Fibroblast of skin of scalp (primary cell): ENCODE measurements at regions not wholly inside any gene's neighbourhood (a gene's known extent, or its start where the extent isn't known, plus 50 kb on each side); places are given as distances from the start of the nearest gene placed in this dataset.
"Not testable (repeated sequence)": the region's sequence is repeated elsewhere in the genome, so short reads cannot be mapped to it uniquely, and the experiment has no call there.

Experiments
- DNase-seq: peaks from one replicate; pipeline ENCODE4 v3.0.0-alpha.2; 2013

- no peak for DNase-seq
These were observed 253.2 kb upstream of the GK2 start for GRCh38 chr4:79661196-79661595.

- not testable (repeated sequence) for DNase-seq
These were observed 251.4 kb upstream of the GK2 start for GRCh38 chr4:79659308-79659870.

GRCh38 chr4:79657379-79657778 lies 249.4 kb upstream of the GK2 start:
- DNase-seq: no peak

- DNase-seq: no peak
These were observed 245.8 kb upstream of the GK2 start for GRCh38 chr4:79653871-79654270.

- no peak for DNase-seq
These were observed 244.7 kb upstream of the GK2 start for GRCh38 chr4:79652738-79653137.

- peak; percentile 71 for DNase-seq
These were observed 244.2 kb upstream of the GK2 start for GRCh38 chr4:79652232-79652631.

- peak; percentile 42 for DNase-seq
These were observed 243.4 kb upstream of the GK2 start for GRCh38 chr4:79651456-79651855.

GRCh38 chr4:79650794-79651431 lies 242.9 kb upstream of the GK2 start:
- DNase-seq: peak; percentile 70

GRCh38 chr4:79650217-79650616 lies 242.2 kb upstream of the GK2 start:
- peak; percentile 30 for DNase-seq

- DNase-seq: no peak
These were observed 237.9 kb upstream of the GK2 start for GRCh38 chr4:79645942-79646341.

GRCh38 chr4:79638735-79639134 lies 230.7 kb upstream of the GK2 start:
- no peak for DNase-seq

- DNase-seq: no peak
These were observed 229.0 kb upstream of the GK2 start for GRCh38 chr4:79636991-79637390.

GRCh38 chr4:79634111-79634510 lies 226.1 kb upstream of the GK2 start:
- no peak for DNase-seq

GRCh38 chr4:79632114-79632513 lies 224.1 kb upstream of the GK2 start:
- DNase-seq: no peak

- DNase-seq: no peak
These were observed 218.6 kb upstream of the GK2 start for GRCh38 chr4:79626611-79627010.

GRCh38 chr4:79626101-79626500 lies 218.1 kb upstream of the GK2 start:
- no peak for DNase-seq

- DNase-seq: no peak
These were observed 217.3 kb upstream of the GK2 start for GRCh38 chr4:79625361-79625760.

GRCh38 chr4:79623021-79623870 lies 215.2 kb upstream of the GK2 start:
- DNase-seq: peak; percentile 13

GRCh38 chr4:79621061-79621460 lies 213.0 kb upstream of the GK2 start:
- DNase-seq: no peak

- no peak for DNase-seq
These were observed 212.6 kb upstream of the GK2 start for GRCh38 chr4:79620617-79621016.

- DNase-seq: no peak
These were observed 205.4 kb upstream of the GK2 start for GRCh38 chr4:79613269-79613935.

- DNase-seq: no peak
These were observed 203.0 kb upstream of the GK2 start for GRCh38 chr4:79611026-79611425.

GRCh38 chr4:79609817-79610216 lies 201.8 kb upstream of the GK2 start:
- peak; percentile 51 for DNase-seq
